Peyer's patch (tissue), 4 donors: ENCODE measurements at regions not wholly inside any gene's neighbourhood (a gene's known extent, or its start where the extent isn't known, plus 50 kb on each side); places are given as distances from the start of the nearest gene placed in this dataset.

Experiments used
- CTCF ChIP-seq, 6 experiments: fragments of 450-650 bp in 4 of 6; fragments of 200-600 bp in 2 of 6; sonication (generic) in 1 of 6; IDR thresholded peaks; one replicate each; pipeline ENCODE4 v1.5.1; 2017 to 2019; ENCODE audit warnings: antibody characterized with exemption in 6 of 6, mild to moderate bottlenecking in 3 of 6, moderate library complexity in 1 of 6
- POLR2A ChIP-seq, 2 donors: fragments of 450-650 bp; IDR thresholded peaks; one replicate each; pipeline ENCODE4 v1.5.1; 2017; ENCODE audit warnings: antibody characterized with exemption in 2 of 2, mild to moderate bottlenecking in 2 of 2, moderate library complexity in 2 of 2

GRCh38 chr13:84630476-84630875, 748.2 kb upstream of the SLITRK1 start:
- TF ChIP-seq CTCF (IDR thresholded peaks at IDR 0.05) (no peak), POLR2A (IDR thresholded peaks at IDR 0.05) (no peak)
